ENCODE measurements at regions not wholly inside any gene's neighbourhood (a gene's known extent, or its start where the extent isn't known, plus 50 kb on each side); places are given as distances from the start of the nearest gene placed in this dataset.

GRCh38 chr2:212945526-212945925, 205.9 kb downstream of the IKZF2 start:
- Histone ChIP-seq H3K27me3 (no peaks in the 10 kb centered on the region), H3K4me1 (peaks cover 0 to 15% (median 5%) of the 10 kb centered on the region in 3 donors), H3K4me3 (no peak overlapping the region), H3K27ac (no peak overlapping the region), H3K36me3 (no peaks in the 10 kb centered on the region), H3K9me3 (no peaks in the 10 kb centered on the region)
- intact Hi-C loops (cut with DNase I) = no loop called here
- 41 to 45% methylated on average over 3 of the region's 3 CpGs for WGBS, 2 donors
- no peak for DNase-seq
- TF ChIP-seq CTCF (IDR thresholded peaks at IDR 0.05) (no peak), POLR2A (IDR thresholded peaks at IDR 0.05) (no peak)

- DNase-seq = no peak
- Histone ChIP-seq H3K27ac (no peak overlapping the region), H3K9me3 (no peaks in the 10 kb centered on the region), H3K4me1 (peaks cover 0 to 33% (median 7%) of the 10 kb centered on the region in 3 donors), H3K36me3 (no peaks in the 10 kb centered on the region), H3K4me3 (no peak overlapping the region), H3K27me3 (no peaks in the 10 kb centered on the region)
- no peak for TF ChIP-seq POLR2A (IDR thresholded peaks at IDR 0.05)
- no peak for TF ChIP-seq CTCF (IDR thresholded peaks at IDR 0.05)
- intact Hi-C loops (cut with DNase I) = no loop called here
- WGBS, 2 donors = 83 to 87% methylated on average over 3 of the region's 3 CpGs
Observed at GRCh38 chr2:212943351-212943750, 208.1 kb downstream of the IKZF2 start.

GRCh38 chr2:212941361-212941760, 210.1 kb downstream of the IKZF2 start:
- DNase-seq = no peak
- Histone ChIP-seq H3K4me1 (peaks cover 0 to 46% (median 13%) of the 10 kb centered on the region in 3 donors), H3K4me3 (no peak overlapping the region), H3K27me3 (no peaks in the 10 kb centered on the region), H3K9me3 (no peaks in the 10 kb centered on the region), H3K27ac (peak overlapping the region in 3 of 4 donors; percentile 50 to 66 (median 61)), H3K36me3 (no peaks in the 10 kb centered on the region)
- WGBS, 2 donors = 47 to 53% methylated on average over 2 of the region's 2 CpGs
- TF ChIP-seq POLR2A (IDR thresholded peaks at IDR 0.05) (no peak), CTCF (IDR thresholded peaks at IDR 0.05) (no peak)
- intact Hi-C loops (cut with DNase I) = no loop called here

- Histone ChIP-seq H3K4me3 (no peak overlapping the region), H3K9me3 (no peaks in the 10 kb centered on the region), H3K27ac (peak overlapping the region in 3 of 4 donors; percentile 50 to 66 (median 61)), H3K36me3 (no peaks in the 10 kb centered on the region), H3K27me3 (no peaks in the 10 kb centered on the region), H3K4me1 (peaks cover 0 to 52% (median 13%) of the 10 kb centered on the region in 3 donors)
- no peak for DNase-seq
- intact Hi-C loops (cut with DNase I) = no loop called here
- TF ChIP-seq POLR2A (IDR thresholded peaks at IDR 0.05) (no peak), CTCF (IDR thresholded peaks at IDR 0.05) (no peak)
- WGBS, 2 donors = 23 to 31% methylated on average over 2 of the region's 2 CpGs
Observed at GRCh38 chr2:212940816-212941215, 210.6 kb downstream of the IKZF2 start.

GRCh38 chr2:212939777-212940531, 211.5 kb downstream of the IKZF2 start:
- TF ChIP-seq CTCF (IDR thresholded peaks at IDR 0.05) (no peak), POLR2A (IDR thresholded peaks at IDR 0.05) (no peak)
- WGBS, 2 donors = 27 to 38% methylated on average over 8 of the region's 8 CpGs
- Histone ChIP-seq H3K4me3 (no peak overlapping the region), H3K4me1 (peaks cover 0 to 58% (median 13%) of the 10 kb centered on the region in 3 donors), H3K9me3 (no peaks in the 10 kb centered on the region), H3K27me3 (no peaks in the 10 kb centered on the region), H3K36me3 (no peaks in the 10 kb centered on the region), H3K27ac (peak overlapping the region in 3 of 4 donors; percentile 50 to 66 (median 61))
- no peak for DNase-seq
- intact Hi-C loops (cut with DNase I) = no loop called here

All from esophagus squamous epithelium (tissue), 5 donors.